WTC11 (cell line): ENCODE measurements at regions not wholly inside any gene's neighbourhood (a gene's known extent, or its start where the extent isn't known, plus 50 kb on each side); places are given as distances from the start of the nearest gene placed in this dataset.

ENCODE experiments used
- ATAC-seq: fragments of 200-7000 bp; cut with Tn5 transposase; 2 replicates; pipeline ENCODE4 v1.10.0; 2021; ENCODE audit warnings: mild to moderate bottlenecking, moderate library complexity
- CTCF ChIA-PET: fragments of 300-600 bp; sonication (Branson Sonifier 250); formaldehyde crosslinking; loops from one replicate; lab custom pipeline; 2021; ENCODE audit warnings: antibody characterized with exemption; lab: Charles Lee
- POLR2A ChIA-PET: fragments of 350-600 bp; sonication (Branson Sonifier 250); formaldehyde crosslinking; loops from one replicate; lab custom pipeline; 2021; ENCODE audit warnings: antibody characterized with exemption; lab: Charles Lee
- DNase-seq: peaks from one replicate; pipeline ENCODE4 v3.0.0; 2021; ENCODE audit warnings: low spot score
- H3K27ac Mint-ChIP-seq: 2 replicates; pipeline ENCODE4 v1.8.0; 2021; ENCODE audit warnings: mixed read lengths
- H3K27me3 Mint-ChIP-seq: 2 replicates; pipeline ENCODE4 v1.8.0; 2021; ENCODE audit warnings: low read depth, mild to moderate bottlenecking, moderate library complexity, mixed read lengths
- H3K36me3 Mint-ChIP-seq: 2 replicates; pipeline ENCODE4 v1.8.0; 2021; ENCODE audit warnings: mixed read lengths
- H3K4me1 Mint-ChIP-seq: 2 replicates; pipeline ENCODE4 v1.8.0; 2022; ENCODE audit warnings: mixed read lengths
- H3K4me3 Mint-ChIP-seq: 2 replicates; pipeline ENCODE4 v1.8.0; 2021; ENCODE audit warnings: mild to moderate bottlenecking, moderate library complexity, mixed read lengths
- H3K9me3 Mint-ChIP-seq: 2 replicates; pipeline ENCODE4 v1.8.0; 2021; ENCODE audit warnings: mixed read lengths
- ATF1 ChIP-seq: sonication (generic); formaldehyde crosslinking; IDR thresholded peaks from 2 replicates; pipeline ENCODE4 v1.8.1; 2023; ENCODE audit warnings: mild to moderate bottlenecking, moderate library complexity, missing genetic modification reagents
- FOXK1 ChIP-seq: sonication (generic); formaldehyde crosslinking; IDR thresholded peaks from 2 replicates; pipeline ENCODE4 v1.8.0; 2022; ENCODE audit warnings: mild to moderate bottlenecking, moderate library complexity, missing genetic modification reagents
- GRHL2 ChIP-seq: fragments of 250-450 bp; sonication (Bioruptor Pico); IDR thresholded peaks from 2 replicates; pipeline ENCODE4 v1.8.0; 2022; ENCODE audit warnings: mild to moderate bottlenecking, moderate library complexity; ENCODE audit not compliant: insufficient replicate concordance, severe bottlenecking
- MXD4 ChIP-seq: fragments of 250-450 bp; sonication (Bioruptor Pico); IDR thresholded peaks from 2 replicates; pipeline ENCODE4 v1.8.0; 2021; ENCODE audit warnings: mild to moderate bottlenecking, moderate library complexity, borderline replicate concordance
- PRRX2 ChIP-seq: fragments of 250-450 bp; sonication (Bioruptor Pico); IDR thresholded peaks from 2 replicates; pipeline ENCODE4 v1.8.0; 2021; ENCODE audit warnings: mild to moderate bottlenecking
- RORB ChIP-seq: fragments of 250-450 bp; sonication (Bioruptor Pico); IDR thresholded peaks from 2 replicates; pipeline ENCODE4 v1.9.0; 2021; ENCODE audit warnings: mild to moderate bottlenecking
- SMAD3 ChIP-seq: sonication (generic); formaldehyde crosslinking; IDR thresholded peaks from 2 replicates; pipeline ENCODE4 v1.8.0; 2022; ENCODE audit warnings: missing genetic modification reagents, mild to moderate bottlenecking, borderline replicate concordance
- SMAD4 ChIP-seq: sonication (generic); formaldehyde crosslinking; IDR thresholded peaks from 2 replicates; pipeline ENCODE4 v1.8.0; 2022; ENCODE audit warnings: mild to moderate bottlenecking, missing genetic modification reagents
- SOX15 ChIP-seq: fragments of 250-450 bp; sonication (Bioruptor Pico); IDR thresholded peaks from 2 replicates; pipeline ENCODE4 v1.9.0; 2021; ENCODE audit warnings: mild to moderate bottlenecking
- SP1 ChIP-seq: sonication (generic); formaldehyde crosslinking; conservative IDR thresholded peaks from 2 replicates; pipeline ENCODE4 v1.8.1; 2022; ENCODE audit warnings: missing genetic modification reagents
- TCF7 ChIP-seq: sonication (generic); formaldehyde crosslinking; IDR thresholded peaks from 2 replicates; pipeline ENCODE4 v1.8.0; 2022; ENCODE audit warnings: mild to moderate bottlenecking, low read depth, missing genetic modification reagents, moderate library complexity
- ZBTB21 ChIP-seq: sonication (generic); formaldehyde crosslinking; IDR thresholded peaks from 2 replicates; pipeline ENCODE4 v1.8.1; 2023; ENCODE audit warnings: mild to moderate bottlenecking, missing genetic modification reagents, borderline replicate concordance
- ZNF263 ChIP-seq: sonication (generic); formaldehyde crosslinking; IDR thresholded peaks from 2 replicates; pipeline ENCODE4 v1.8.1; 2022; ENCODE audit warnings: low read depth, mild to moderate bottlenecking, moderate library complexity, missing genetic modification reagents
- ZNF416 ChIP-seq: fragments of 250-450 bp; sonication (Bioruptor Pico); IDR thresholded peaks from 2 replicates; pipeline ENCODE4 v1.9.0; 2021; ENCODE audit warnings: mild to moderate bottlenecking, inconsistent platforms
- TF ChIP-seq, protein P1 (sequence below): fragments of 250-450 bp; sonication (Bioruptor Pico); IDR thresholded peaks from 2 replicates; pipeline ENCODE4 v2.1.2; 2022; ENCODE audit warnings: mild to moderate bottlenecking, moderate library complexity
- TF ChIP-seq, protein P2 (sequence below): sonication (generic); formaldehyde crosslinking; IDR thresholded peaks from 2 replicates; pipeline ENCODE4 v1.8.0; 2022; ENCODE audit warnings: mild to moderate bottlenecking, missing genetic modification reagents
- TF ChIP-seq, protein P3 (sequence below): sonication (generic); formaldehyde crosslinking; IDR thresholded peaks from 2 replicates; pipeline ENCODE4 v1.8.1; 2022; ENCODE audit warnings: mild to moderate bottlenecking, moderate library complexity, missing genetic modification reagents
- TF ChIP-seq, protein P4 (sequence below): sonication (generic); formaldehyde crosslinking; IDR thresholded peaks from 2 replicates; pipeline ENCODE4 v1.8.0; 2023; ENCODE audit warnings: missing genetic modification reagents, mild to moderate bottlenecking, borderline replicate concordance
- TF ChIP-seq, protein P5 (sequence below): sonication (generic); formaldehyde crosslinking; IDR thresholded peaks from 2 replicates; pipeline ENCODE4 v1.8.0; 2022; ENCODE audit warnings: mild to moderate bottlenecking, missing genetic modification reagents
- TF ChIP-seq, protein P6 (sequence below): sonication (generic); formaldehyde crosslinking; IDR thresholded peaks from 2 replicates; pipeline ENCODE4 v1.8.0; 2023; ENCODE audit warnings: missing genetic modification reagents
- TF ChIP-seq, protein P7 (sequence below): sonication (generic); formaldehyde crosslinking; IDR thresholded peaks from 2 replicates; pipeline ENCODE4 v1.8.1; 2023; ENCODE audit warnings: mild to moderate bottlenecking, missing genetic modification reagents

DNA sequence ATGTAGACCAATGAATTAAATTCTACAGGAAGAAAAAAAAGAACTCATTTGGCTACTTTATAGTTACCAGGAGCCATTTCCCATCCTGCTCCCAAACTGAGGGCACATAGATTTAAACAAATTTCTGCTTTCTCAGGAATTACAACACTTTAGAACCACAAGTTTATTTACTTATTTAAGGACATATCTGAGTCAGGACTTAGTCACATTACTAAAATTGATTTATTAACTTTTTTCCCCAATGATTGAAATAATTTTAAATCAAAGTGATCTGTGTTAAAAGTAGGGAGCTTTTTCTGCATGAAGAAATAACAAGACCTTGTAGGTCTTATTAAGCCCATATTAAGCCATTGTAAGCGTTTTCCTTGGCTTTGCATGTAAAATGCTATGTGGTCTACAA lies 291.0 kb upstream of the HAND2 start:
- peaks cover 2% of the 10 kb centered on the region; the same call in 1 of the 2 replicates for H3K4me1 Mint-ChIP-seq
- CTCF ChIA-PET: no interaction called here
- H3K27ac Mint-ChIP-seq: no peak overlapping the region
- H3K4me3 Mint-ChIP-seq: no peak overlapping the region
- no peak for DNase-seq
- no peaks in the 10 kb centered on the region for H3K9me3 Mint-ChIP-seq
- no peaks in the 10 kb centered on the region for H3K36me3 Mint-ChIP-seq
- no peaks in the 10 kb centered on the region; the same call in 1 of the 2 replicates for H3K27me3 Mint-ChIP-seq
- TF ChIP-seq, protein P1, sequence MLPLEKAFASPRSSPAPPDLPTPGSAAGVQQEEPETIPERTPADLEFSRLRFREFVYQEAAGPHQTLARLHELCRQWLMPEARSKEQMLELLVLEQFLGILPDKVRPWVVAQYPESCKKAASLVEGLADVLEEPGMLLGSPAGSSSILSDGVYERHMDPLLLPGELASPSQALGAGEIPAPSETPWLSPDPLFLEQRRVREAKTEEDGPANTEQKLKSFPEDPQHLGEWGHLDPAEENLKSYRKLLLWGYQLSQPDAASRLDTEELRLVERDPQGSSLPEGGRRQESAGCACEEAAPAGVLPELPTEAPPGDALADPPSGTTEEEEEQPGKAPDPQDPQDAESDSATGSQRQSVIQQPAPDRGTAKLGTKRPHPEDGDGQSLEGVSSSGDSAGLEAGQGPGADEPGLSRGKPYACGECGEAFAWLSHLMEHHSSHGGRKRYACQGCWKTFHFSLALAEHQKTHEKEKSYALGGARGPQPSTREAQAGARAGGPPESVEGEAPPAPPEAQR (CRISPR knock-in tag): no peak
- TF ChIP-seq SOX15 (CRISPR knock-in tag): no peak
- no peak for TF ChIP-seq ATF1 (CRISPR knock-in tag)
- no peak for TF ChIP-seq FOXK1 (CRISPR knock-in tag)
- TF ChIP-seq MXD4 (CRISPR knock-in tag): no peak
- TF ChIP-seq, protein P2, sequence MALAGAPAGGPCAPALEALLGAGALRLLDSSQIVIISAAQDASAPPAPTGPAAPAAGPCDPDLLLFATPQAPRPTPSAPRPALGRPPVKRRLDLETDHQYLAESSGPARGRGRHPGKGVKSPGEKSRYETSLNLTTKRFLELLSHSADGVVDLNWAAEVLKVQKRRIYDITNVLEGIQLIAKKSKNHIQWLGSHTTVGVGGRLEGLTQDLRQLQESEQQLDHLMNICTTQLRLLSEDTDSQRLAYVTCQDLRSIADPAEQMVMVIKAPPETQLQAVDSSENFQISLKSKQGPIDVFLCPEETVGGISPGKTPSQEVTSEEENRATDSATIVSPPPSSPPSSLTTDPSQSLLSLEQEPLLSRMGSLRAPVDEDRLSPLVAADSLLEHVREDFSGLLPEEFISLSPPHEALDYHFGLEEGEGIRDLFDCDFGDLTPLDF (CRISPR knock-in tag): no peak
- TF ChIP-seq, protein P3, sequence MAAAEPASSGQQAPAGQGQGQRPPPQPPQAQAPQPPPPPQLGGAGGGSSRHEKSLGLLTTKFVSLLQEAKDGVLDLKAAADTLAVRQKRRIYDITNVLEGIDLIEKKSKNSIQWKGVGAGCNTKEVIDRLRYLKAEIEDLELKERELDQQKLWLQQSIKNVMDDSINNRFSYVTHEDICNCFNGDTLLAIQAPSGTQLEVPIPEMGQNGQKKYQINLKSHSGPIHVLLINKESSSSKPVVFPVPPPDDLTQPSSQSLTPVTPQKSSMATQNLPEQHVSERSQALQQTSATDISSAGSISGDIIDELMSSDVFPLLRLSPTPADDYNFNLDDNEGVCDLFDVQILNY (CRISPR knock-in tag): no peak
- no peak for TF ChIP-seq GRHL2 (CRISPR knock-in tag)
- TF ChIP-seq, protein P4, sequence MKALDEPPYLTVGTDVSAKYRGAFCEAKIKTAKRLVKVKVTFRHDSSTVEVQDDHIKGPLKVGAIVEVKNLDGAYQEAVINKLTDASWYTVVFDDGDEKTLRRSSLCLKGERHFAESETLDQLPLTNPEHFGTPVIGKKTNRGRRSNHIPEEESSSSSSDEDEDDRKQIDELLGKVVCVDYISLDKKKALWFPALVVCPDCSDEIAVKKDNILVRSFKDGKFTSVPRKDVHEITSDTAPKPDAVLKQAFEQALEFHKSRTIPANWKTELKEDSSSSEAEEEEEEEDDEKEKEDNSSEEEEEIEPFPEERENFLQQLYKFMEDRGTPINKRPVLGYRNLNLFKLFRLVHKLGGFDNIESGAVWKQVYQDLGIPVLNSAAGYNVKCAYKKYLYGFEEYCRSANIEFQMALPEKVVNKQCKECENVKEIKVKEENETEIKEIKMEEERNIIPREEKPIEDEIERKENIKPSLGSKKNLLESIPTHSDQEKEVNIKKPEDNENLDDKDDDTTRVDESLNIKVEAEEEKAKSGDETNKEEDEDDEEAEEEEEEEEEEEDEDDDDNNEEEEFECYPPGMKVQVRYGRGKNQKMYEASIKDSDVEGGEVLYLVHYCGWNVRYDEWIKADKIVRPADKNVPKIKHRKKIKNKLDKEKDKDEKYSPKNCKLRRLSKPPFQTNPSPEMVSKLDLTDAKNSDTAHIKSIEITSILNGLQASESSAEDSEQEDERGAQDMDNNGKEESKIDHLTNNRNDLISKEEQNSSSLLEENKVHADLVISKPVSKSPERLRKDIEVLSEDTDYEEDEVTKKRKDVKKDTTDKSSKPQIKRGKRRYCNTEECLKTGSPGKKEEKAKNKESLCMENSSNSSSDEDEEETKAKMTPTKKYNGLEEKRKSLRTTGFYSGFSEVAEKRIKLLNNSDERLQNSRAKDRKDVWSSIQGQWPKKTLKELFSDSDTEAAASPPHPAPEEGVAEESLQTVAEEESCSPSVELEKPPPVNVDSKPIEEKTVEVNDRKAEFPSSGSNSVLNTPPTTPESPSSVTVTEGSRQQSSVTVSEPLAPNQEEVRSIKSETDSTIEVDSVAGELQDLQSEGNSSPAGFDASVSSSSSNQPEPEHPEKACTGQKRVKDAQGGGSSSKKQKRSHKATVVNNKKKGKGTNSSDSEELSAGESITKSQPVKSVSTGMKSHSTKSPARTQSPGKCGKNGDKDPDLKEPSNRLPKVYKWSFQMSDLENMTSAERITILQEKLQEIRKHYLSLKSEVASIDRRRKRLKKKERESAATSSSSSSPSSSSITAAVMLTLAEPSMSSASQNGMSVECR (CRISPR knock-in tag): no peak
- no peak for TF ChIP-seq SMAD3 (CRISPR knock-in tag)
- TF ChIP-seq, protein P5, sequence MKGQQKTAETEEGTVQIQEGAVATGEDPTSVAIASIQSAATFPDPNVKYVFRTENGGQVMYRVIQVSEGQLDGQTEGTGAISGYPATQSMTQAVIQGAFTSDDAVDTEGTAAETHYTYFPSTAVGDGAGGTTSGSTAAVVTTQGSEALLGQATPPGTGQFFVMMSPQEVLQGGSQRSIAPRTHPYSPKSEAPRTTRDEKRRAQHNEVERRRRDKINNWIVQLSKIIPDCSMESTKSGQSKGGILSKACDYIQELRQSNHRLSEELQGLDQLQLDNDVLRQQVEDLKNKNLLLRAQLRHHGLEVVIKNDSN (CRISPR knock-in tag): no peak
- no peak for TF ChIP-seq SP1 (CRISPR knock-in tag)
- TF ChIP-seq, protein P6, sequence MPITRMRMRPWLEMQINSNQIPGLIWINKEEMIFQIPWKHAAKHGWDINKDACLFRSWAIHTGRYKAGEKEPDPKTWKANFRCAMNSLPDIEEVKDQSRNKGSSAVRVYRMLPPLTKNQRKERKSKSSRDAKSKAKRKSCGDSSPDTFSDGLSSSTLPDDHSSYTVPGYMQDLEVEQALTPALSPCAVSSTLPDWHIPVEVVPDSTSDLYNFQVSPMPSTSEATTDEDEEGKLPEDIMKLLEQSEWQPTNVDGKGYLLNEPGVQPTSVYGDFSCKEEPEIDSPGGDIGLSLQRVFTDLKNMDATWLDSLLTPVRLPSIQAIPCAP (CRISPR knock-in tag): no peak
- TF ChIP-seq TCF7 (CRISPR knock-in tag): no peak
- TF ChIP-seq PRRX2 (CRISPR knock-in tag): no peak
- no peak for ATAC-seq
- POLR2A ChIA-PET: no interaction called here

DNA sequence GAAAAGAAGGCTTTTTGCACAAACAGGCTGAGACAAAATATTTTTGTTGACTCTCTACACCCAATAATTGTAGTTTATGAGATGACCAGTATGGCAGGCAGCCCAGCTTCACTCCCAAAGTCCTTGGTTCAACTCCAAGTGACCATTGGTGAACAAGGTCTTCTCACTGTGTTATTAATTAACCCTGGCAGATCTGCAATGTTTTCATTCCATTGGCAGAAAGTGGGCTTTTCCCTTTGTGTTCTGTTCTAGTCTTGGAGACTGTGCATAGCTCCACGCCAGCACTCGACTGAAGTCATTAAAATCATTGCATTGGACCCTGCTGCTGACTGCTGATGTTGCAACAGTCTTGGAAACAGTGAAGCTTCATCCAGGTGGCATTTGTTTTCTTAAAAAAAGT lies 277.3 kb upstream of the HAND2 start:
- Mint-ChIP-seq H3K36me3 (no peaks in the 10 kb centered on the region), H3K27me3 (no peaks in the 10 kb centered on the region), H3K27ac (no peak overlapping the region), H3K4me3 (no peak overlapping the region), H3K9me3 (no peaks in the 10 kb centered on the region), H3K4me1 (no peaks in the 10 kb centered on the region)
- ATAC-seq: no peak
- no peak for DNase-seq
- ChIA-PET CTCF (no interaction called here), POLR2A (no interaction called here)
- no peak for TF ChIP-seq SMAD4
- TF ChIP-seq PRRX2 (CRISPR knock-in tag): no peak
- no peak for TF ChIP-seq RORB (CRISPR knock-in tag)
- TF ChIP-seq ZNF263 (CRISPR knock-in tag): no peak
- TF ChIP-seq, protein P3 (CRISPR knock-in tag): no peak
- no peak for TF ChIP-seq ZNF416 (CRISPR knock-in tag)
- TF ChIP-seq ZBTB21: no peak
- TF ChIP-seq, protein P7, sequence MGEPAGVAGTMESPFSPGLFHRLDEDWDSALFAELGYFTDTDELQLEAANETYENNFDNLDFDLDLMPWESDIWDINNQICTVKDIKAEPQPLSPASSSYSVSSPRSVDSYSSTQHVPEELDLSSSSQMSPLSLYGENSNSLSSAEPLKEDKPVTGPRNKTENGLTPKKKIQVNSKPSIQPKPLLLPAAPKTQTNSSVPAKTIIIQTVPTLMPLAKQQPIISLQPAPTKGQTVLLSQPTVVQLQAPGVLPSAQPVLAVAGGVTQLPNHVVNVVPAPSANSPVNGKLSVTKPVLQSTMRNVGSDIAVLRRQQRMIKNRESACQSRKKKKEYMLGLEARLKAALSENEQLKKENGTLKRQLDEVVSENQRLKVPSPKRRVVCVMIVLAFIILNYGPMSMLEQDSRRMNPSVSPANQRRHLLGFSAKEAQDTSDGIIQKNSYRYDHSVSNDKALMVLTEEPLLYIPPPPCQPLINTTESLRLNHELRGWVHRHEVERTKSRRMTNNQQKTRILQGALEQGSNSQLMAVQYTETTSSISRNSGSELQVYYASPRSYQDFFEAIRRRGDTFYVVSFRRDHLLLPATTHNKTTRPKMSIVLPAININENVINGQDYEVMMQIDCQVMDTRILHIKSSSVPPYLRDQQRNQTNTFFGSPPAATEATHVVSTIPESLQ (CRISPR knock-in tag): no peak
- no peak for TF ChIP-seq FOXK1 (CRISPR knock-in tag)
